Germinal center (tissue), 1 donor: ENCODE measurements at regions not wholly inside any gene's neighbourhood (a gene's known extent, or its start where the extent isn't known, plus 50 kb on each side); places are given as distances from the start of the nearest gene placed in this dataset.

Source experiments
- DNase-seq: peaks from one replicate; pipeline ENCODE4 v3.0.0; 2012; ENCODE audit warnings: mixed read lengths, low spot score

DNA sequence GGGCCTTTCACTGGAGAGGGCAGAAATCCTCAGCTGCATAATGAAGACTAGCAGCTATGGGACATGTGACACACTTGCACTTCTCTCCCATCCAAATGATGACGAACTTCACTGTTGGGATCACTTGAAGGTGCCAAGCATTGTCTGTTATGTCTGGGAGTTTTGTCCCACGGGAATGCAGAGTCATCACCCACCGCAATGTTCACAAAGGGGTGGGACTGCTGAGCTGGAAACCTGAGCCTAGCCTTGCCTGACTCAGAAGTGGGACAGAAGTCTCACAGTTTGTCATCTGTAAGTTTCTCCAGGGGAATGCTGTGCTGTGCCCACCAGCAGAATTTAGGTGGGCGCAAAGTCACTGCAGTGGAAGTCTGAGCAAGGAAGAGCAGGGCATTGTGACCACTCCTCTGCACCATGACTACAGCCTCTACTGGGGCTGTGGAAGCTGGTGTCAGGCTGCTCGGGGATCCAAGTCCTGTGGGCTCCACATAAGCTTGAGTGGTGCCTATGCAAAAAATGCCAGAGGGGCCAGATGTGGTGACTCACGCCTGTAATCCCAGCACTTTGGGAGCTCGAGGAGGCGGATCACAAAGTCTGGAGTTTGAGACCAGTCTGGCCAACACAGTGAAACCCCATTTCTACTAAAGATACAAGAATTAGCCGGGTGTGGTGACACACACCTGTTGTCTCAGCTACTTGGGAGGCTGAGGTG lies 472.0 kb upstream of the CNTNAP2 start:
- DNase-seq, result no peak

DNA sequence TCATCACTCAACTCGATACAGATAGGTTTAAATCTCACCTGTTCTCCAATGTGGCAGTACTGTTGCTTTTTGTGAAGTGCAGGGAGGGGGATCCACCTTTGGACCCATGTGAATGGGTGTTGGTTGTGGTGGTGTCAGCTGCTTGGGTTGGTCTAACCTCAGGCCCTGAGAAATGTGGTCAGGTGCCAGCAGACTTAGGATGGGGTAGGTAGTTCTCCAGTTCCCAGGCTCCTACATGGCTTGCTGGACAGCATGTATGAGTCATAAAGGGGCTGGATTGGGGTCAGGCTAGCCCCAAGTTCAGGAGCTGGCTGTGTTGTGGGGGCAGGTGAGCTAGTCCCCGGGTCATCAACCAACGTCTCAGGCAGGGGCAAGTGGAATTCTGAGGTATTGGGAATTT lies 472.6 kb upstream of the CNTNAP2 start:
- DNase-seq, result no peak

DNA sequence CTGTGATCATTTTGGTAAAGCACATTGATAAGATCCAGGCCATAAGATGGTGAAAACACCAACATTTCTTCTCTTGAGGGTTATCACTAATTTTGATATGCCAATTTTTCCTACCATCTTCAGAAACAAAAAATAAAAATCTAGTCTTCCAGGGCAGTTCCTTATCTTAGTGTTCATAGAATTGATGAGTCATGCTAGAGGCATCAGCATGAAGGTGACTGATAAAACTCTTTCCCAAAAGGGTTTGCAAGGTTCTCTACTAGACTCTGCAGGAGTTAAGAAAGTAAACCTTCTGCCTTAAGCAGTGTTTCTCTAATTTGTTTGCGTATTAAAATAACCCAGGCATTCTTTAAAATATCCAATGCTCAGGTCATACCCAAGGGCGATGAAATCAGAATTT lies 483.1 kb upstream of the CNTNAP2 start:
- no peak for DNase-seq

- no peak for DNase-seq
Observed at GRCh38 chr7:145624618-145625017, 492.0 kb upstream of the CNTNAP2 start.

DNA sequence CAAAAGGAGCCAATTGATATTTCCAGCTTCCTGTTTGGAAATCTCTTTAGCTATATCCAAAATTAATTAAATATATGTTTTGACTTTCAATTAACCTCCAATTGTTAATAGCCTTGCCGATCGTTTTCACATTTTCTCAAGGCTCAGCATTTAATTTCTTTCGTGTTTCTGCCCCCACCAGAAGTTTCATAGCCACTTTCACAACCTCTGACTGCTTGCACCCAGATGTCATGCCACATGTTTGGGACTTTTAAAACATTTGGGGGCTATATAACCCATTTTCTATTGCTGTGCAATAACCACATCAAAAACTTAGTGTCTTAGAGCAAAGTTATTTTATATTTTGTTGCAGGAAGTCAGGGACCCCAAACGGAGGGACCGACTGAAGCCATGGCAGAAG lies 510.6 kb upstream of the CNTNAP2 start:
- no peak for DNase-seq

- DNase-seq, result no peak
Observed at GRCh38 chr7:145599376-145599775, 517.2 kb upstream of the CNTNAP2 start.

GRCh38 chr7:145584401-145584800 lies 532.2 kb upstream of the CNTNAP2 start:
- DNase-seq, result no peak

DNA sequence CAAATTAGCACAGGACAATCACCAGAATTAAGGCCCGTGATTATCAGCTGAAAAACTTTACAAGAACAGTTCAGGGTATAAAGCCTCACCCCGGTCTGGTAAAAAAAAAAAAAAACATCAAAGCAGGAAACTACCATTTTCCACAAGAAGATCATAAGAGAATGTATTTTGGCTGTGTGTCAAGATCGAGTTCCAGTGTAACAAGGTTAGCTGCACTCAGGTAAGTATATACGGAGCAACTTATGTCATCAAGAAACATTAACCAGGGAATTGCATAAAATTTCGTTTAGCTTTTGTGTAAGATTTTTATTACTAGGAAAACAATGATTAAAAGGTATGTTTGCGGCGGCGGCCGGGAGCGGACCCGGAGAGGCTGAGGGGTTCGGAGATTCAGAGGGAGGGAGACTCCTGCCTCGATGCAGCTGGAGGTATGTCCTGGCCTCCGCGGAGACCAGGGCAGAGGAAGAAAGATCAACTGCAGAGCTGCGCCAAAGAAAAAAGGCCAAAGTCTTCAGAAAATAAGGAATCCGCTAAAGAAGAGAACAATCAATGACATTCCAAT lies 533.8 kb upstream of the CNTNAP2 start:
- no peak for DNase-seq

DNA sequence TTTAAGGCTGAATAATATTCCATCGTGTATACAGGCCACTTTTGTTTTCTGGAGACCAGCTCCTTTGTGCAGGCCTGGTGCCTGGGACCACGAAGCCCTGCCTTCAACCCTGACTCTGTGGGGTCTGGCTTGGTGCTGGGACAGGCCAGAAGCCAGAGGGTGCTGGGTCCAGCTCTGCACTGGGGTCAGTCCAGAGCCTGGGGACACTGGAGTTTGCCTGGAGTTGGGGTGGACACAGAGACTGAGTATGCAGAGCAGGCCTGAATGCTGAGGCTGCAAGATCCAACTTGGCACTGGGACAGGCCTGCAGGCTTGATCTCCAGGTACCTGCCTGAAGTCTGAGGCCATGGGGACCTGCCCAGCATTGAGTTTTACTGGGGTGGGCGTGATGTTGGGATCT lies 558.8 kb upstream of the CNTNAP2 start:
- no peak for DNase-seq

DNA sequence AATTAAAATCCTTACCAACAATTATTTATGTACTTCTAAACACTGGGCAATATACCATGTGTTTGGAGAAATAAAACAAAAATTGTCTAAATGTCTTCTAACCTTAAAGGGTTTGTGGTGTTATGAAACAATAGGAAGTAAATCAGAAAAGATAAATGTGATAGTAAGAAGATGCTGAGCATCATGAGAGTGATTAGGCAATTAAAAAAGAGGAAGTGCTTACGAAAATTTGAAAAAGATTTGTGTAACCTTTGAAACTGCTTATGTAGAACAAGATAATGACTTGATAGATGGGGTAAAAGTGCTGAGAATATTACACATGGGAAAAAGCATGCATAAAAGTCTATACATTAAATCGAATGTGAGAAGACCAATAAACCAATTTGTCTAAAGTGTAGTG lies 573.4 kb upstream of the CNTNAP2 start:
- no peak for DNase-seq

GRCh38 chr7:145539910-145540309 lies 576.7 kb upstream of the CNTNAP2 start:
- no peak for DNase-seq

- no peak for DNase-seq
Observed at GRCh38 chr7:145534301-145534700, 582.3 kb upstream of the CNTNAP2 start.

GRCh38 chr7:145520284-145520683 lies 596.3 kb upstream of the CNTNAP2 start:
- DNase-seq, result no peak

DNA sequence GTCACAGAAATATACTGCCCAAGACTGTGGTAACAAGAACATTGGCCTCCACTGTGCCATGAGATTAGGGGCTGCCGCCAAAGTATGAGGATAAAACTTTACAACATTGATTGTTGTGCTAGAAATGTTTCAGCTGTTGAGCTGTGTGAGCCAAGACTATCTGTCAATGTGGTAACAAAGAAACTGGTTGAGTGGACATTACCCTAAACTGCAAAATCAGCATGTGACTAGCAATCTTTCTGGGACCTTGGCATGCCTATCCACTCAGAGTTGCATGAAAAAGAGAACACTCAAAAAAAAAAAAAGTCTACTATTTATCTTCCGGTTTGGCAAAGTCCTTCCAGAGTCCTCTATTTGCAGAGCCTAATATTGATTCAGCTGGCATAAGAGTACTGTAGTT lies 605.6 kb upstream of the CNTNAP2 start:
- DNase-seq, result no peak

GRCh38 chr7:145497911-145498525 lies 618.6 kb upstream of the CNTNAP2 start:
- DNase-seq, result no peak

DNA sequence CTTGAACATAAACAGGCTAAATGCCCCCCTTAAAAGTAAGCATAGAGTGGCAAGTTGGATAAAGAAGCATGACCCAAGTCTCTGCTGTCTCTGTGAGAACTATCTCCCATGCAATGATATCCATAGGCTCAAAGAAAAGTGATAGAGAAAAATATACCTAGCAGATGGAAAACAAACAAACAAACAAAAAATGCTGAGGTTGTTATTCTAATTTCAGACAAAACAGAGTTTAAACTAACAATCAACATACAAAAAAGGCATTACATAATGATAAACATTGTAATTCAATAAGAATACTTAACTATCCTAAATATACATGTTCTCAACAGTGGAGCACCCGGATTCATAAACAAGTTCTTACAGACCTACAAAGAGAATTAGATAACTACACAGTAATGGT lies 626.2 kb upstream of the CNTNAP2 start:
- DNase-seq, result no peak

GRCh38 chr7:145489609-145490008 lies 627.0 kb upstream of the CNTNAP2 start:
- no peak for DNase-seq

DNA sequence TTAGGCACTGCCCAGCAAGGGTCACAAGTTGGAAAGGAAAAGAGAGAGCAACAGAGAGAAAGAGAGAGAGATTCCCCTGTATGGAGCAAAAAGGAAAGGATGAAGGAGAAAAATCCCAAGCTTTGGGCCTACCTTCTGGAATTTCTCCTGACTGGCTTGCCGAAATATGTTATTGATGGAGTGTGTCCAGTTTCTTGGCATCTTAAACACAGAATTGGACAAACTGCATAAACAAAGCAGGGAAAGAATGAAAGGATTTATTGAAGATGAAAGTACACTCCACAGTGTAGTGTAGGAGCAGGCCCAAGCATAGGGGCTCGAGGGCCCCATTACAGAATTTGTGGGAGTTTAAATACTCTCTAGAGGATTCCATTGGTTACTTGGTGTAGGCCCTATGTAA lies 627.8 kb upstream of the CNTNAP2 start:
- DNase-seq, result no peak

DNA sequence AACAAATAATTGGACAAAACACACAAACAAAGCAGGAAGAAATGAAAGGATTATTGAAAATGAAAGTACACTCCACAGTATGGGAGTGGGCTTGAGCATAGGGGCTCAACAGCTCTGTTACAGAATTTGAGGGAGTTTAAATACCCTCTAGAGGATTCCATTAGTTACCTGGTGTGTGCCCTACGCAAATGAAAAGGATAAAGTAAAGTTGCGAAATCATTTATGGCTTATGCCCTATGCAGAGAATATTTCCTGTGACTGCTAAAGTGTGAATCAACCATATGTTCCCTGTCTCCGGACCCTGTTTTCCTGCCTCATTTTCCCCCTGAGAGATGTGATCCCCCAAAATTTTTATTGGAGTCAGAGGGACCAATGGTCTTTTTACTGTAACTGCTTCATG lies 634.6 kb upstream of the CNTNAP2 start:
- DNase-seq, result no peak

GRCh38 chr7:145478541-145478940 lies 638.1 kb upstream of the CNTNAP2 start:
- DNase-seq, result no peak

DNA sequence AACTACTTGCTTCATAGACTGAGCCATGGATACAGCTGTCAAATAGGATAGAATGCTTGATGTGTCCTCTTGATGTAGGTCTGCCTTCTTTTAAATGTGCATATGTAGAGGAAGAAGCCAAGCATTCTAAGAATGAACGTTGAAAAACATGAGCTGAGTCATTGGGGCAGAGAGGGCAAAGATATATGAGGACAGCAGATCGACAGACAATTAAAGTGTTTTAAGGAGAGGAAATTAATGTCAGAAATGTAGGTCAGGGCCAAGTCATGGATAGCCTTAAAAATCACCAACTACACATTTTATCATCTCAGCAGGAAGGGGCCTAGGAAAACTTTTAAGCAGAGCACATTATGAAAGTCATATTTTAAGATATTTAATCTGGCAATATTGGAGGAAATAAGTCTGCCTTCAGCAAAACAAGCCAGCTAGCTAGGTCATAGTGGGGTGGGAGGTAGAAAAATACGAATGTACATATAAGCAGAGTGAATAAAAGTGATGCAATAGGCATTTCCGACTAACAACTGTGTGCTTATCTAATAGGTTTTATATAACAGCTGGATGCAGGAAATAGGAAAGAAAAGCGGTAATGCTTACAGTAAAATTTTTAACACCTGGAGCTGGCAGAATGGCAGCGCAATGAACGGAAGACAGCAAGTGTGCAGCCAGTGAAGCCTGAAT lies 638.3 kb upstream of the TPK1 start:
- DNase-seq, result no peak

- no peak for DNase-seq
Observed at GRCh38 chr7:145471883-145472282, 636.0 kb upstream of the TPK1 start.

- DNase-seq, result no peak
Observed at GRCh38 chr7:145464287-145464686, 628.4 kb upstream of the TPK1 start.
